PFSK-1 (cell line): ENCODE measurements at regions not wholly inside any gene's neighbourhood (a gene's known extent, or its start where the extent isn't known, plus 50 kb on each side); places are given as distances from the start of the nearest gene placed in this dataset.

Experiments
- FOXP2 ChIP-seq: optimal IDR thresholded peaks from 2 replicates; pipeline ENCODE3; 2011; ENCODE audit warnings: borderline replicate concordance, control low read depth, inconsistent platforms; ENCODE audit not compliant: insufficient read depth; ENCODE audit errors: extremely low read length, extremely low read depth
- POLR2AphosphoS5 ChIP-seq: IDR thresholded peaks from 2 replicates; pipeline ENCODE4 v1.6.1; 2012; ENCODE audit warnings: low read depth, mild to moderate bottlenecking, control low read depth, low read length, moderate library complexity
- SIN3A ChIP-seq: IDR thresholded peaks from 2 replicates; pipeline ENCODE4 v1.6.1; 2012; ENCODE audit warnings: mild to moderate bottlenecking, low read length, moderate library complexity, borderline replicate concordance; ENCODE audit not compliant: insufficient read depth
- TAF1 ChIP-seq: IDR thresholded peaks from 2 replicates; pipeline ENCODE4 v1.6.1; 2012; ENCODE audit warnings: low read length, control low read depth, borderline replicate concordance; ENCODE audit not compliant: insufficient read depth
- TF ChIP-seq, protein P1 (sequence below), 2 experiments: IDR thresholded peaks; 2 replicates each; pipeline versions ENCODE4 v1.6.1 to v1.8.0; 2011 to 2012; ENCODE audit warnings: low read depth in 2 of 2, low read length in 2 of 2, control low read depth in 1 of 2, inconsistent platforms in 1 of 2, mild to moderate bottlenecking in 1 of 2, moderate library complexity in 1 of 2; ENCODE audit not compliant: insufficient read depth in 1 of 2

GRCh38 chr7:17227766-17228490, 70.5 kb upstream of the AHR start:
- no peak for TF ChIP-seq SIN3A
- TF ChIP-seq POLR2AphosphoS5, result no peak
- no peak for TF ChIP-seq FOXP2
- TF ChIP-seq, protein P1, sequence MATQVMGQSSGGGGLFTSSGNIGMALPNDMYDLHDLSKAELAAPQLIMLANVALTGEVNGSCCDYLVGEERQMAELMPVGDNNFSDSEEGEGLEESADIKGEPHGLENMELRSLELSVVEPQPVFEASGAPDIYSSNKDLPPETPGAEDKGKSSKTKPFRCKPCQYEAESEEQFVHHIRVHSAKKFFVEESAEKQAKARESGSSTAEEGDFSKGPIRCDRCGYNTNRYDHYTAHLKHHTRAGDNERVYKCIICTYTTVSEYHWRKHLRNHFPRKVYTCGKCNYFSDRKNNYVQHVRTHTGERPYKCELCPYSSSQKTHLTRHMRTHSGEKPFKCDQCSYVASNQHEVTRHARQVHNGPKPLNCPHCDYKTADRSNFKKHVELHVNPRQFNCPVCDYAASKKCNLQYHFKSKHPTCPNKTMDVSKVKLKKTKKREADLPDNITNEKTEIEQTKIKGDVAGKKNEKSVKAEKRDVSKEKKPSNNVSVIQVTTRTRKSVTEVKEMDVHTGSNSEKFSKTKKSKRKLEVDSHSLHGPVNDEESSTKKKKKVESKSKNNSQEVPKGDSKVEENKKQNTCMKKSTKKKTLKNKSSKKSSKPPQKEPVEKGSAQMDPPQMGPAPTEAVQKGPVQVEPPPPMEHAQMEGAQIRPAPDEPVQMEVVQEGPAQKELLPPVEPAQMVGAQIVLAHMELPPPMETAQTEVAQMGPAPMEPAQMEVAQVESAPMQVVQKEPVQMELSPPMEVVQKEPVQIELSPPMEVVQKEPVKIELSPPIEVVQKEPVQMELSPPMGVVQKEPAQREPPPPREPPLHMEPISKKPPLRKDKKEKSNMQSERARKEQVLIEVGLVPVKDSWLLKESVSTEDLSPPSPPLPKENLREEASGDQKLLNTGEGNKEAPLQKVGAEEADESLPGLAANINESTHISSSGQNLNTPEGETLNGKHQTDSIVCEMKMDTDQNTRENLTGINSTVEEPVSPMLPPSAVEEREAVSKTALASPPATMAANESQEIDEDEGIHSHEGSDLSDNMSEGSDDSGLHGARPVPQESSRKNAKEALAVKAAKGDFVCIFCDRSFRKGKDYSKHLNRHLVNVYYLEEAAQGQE (IDR thresholded peaks at IDR 0.05; ENCODE audit: insufficient read depth in 1 of 2, low read depth in 2 of 2, low read length in 2 of 2), result no peak
- TF ChIP-seq TAF1, result no peak

- no peak for TF ChIP-seq FOXP2
- TF ChIP-seq TAF1, result no peak
- TF ChIP-seq, protein P1 (IDR thresholded peaks at IDR 0.05; ENCODE audit: insufficient read depth in 1 of 2, low read depth in 2 of 2, low read length in 2 of 2), result no peak
- no peak for TF ChIP-seq POLR2AphosphoS5
- TF ChIP-seq SIN3A, result no peak
Measured at GRCh38 chr7:17229228-17229627, 69.2 kb upstream of the AHR start.

GRCh38 chr7:17230099-17230807, 68.2 kb upstream of the AHR start:
- TF ChIP-seq SIN3A (no peak), FOXP2 (no peak), POLR2AphosphoS5 (no peak), TAF1 (no peak)
- TF ChIP-seq, protein P1 (IDR thresholded peaks at IDR 0.05; ENCODE audit: insufficient read depth in 1 of 2, low read depth in 2 of 2, low read length in 2 of 2), result no peak

- TF ChIP-seq POLR2AphosphoS5, result no peak
Measured at GRCh38 chr7:17233603-17234002, 64.8 kb upstream of the AHR start.

GRCh38 chr7:17234030-17234397, 64.4 kb upstream of the AHR start:
- TF ChIP-seq POLR2AphosphoS5 (no peak), SIN3A (no peak), TAF1 (no peak), FOXP2 (no peak)
- TF ChIP-seq, protein P1 (IDR thresholded peaks at IDR 0.05; ENCODE audit: insufficient read depth in 1 of 2, low read depth in 2 of 2, low read length in 2 of 2), result no peak
